C4-2B (cell line): ENCODE measurements at regions not wholly inside any gene's neighbourhood (a gene's known extent, or its start where the extent isn't known, plus 50 kb on each side); places are given as distances from the start of the nearest gene placed in this dataset.

Experiments used
- CTCF ChIP-seq: fragments of 450-650 bp; conservative IDR thresholded peaks from 2 replicates; pipeline ENCODE4 v1.5.1; 2017; ENCODE audit warnings: mild to moderate bottlenecking
- ZFX ChIP-seq: fragments of 450-650 bp; IDR thresholded peaks from 2 replicates; pipeline ENCODE4 v1.6.1; 2017

- TF ChIP-seq CTCF: no peak
- no peak for TF ChIP-seq ZFX
Measured at GRCh38 chr14:71593966-71594365, 338.3 kb upstream of the RGS6 start.
